ENCODE measurements at regions not wholly inside any gene's neighbourhood (a gene's known extent, or its start where the extent isn't known, plus 50 kb on each side); places are given as distances from the start of the nearest gene placed in this dataset.

DNA sequence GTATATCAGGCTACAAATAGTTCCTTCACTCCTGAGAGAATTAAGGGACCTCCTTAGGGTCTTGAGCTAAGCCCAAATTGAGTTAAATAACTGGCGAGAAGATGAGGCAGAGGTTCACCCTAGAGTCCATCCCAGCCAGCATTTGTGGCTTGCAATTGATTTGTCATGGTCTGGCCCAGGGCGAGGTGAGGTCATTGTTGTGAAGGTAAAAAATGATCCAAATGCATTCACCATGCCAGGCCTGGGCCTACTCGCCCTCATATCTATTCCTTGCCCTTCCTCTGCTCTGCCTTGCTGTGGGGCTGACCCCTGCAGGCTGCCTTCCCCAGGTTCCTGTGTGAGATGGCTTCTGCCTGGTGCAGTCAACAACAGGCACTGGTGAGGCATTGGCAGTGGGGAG is 207.2 kb downstream of the ZNF365 start:
- H3K4me3 ChIP-seq (ENCODE audit: low read length) = no peak overlapping the region
- no peak overlapping the region for H3K27ac ChIP-seq (ENCODE audit: low read length)
- H3K4me1 ChIP-seq (ENCODE audit: control insufficient read depth, insufficient read depth, low read length) = no peaks in the 10 kb centered on the region
- ATAC-seq = no peak
- Mint-ChIP-seq H3K4me1 (no peaks in the 10 kb centered on the region), H3K27ac (no peak overlapping the region), H3K36me3 (no peaks in the 10 kb centered on the region), H3K27me3 (ENCODE audit: low read depth in 2 of 2) (peaks cover 5 to 16% of the 10 kb centered on the region in 2 donors), H3K4me3 (no peak overlapping the region), H3K9me3 (no peaks in the 10 kb centered on the region)
- WGBS (ENCODE audit: insufficient coverage) = 90% methylated on average over 3 of the region's 3 CpGs
- intact Hi-C loops (cut with micrococcal nuclease) = no loop called here
- DNase-seq = no peak
- H3K9me3 ChIP-seq (ENCODE audit: control insufficient read depth, insufficient read depth, low read length) = no peaks in the 10 kb centered on the region
- no peaks in the 10 kb centered on the region for H3K36me3 ChIP-seq (ENCODE audit: control insufficient read depth, insufficient read depth, low read length)
- H3K27me3 ChIP-seq (ENCODE audit: control insufficient read depth, insufficient read depth, low read length) = no peaks in the 10 kb centered on the region
- no peak for TF ChIP-seq CTCF (IDR thresholded peaks at IDR 0.05)

- ATAC-seq (no peak), DNase-seq (no peak)
- Mint-ChIP-seq H3K9me3 (no peaks in the 10 kb centered on the region), H3K4me1 (no peaks in the 10 kb centered on the region), H3K27me3 (ENCODE audit: low read depth in 2 of 2) (peaks cover 7 to 13% of the 10 kb centered on the region in 2 donors), H3K27ac (no peak overlapping the region), H3K36me3 (no peaks in the 10 kb centered on the region), H3K4me3 (no peak overlapping the region)
- no peak overlapping the region for H3K4me3 ChIP-seq (ENCODE audit: low read length)
- H3K36me3 ChIP-seq (ENCODE audit: control insufficient read depth, insufficient read depth, low read length) = no peaks in the 10 kb centered on the region
- H3K27me3 ChIP-seq (ENCODE audit: control insufficient read depth, insufficient read depth, low read length) = no peaks in the 10 kb centered on the region
- WGBS (ENCODE audit: insufficient coverage) = 93% methylated on average over 3 of the region's 4 CpGs
- intact Hi-C loops (cut with micrococcal nuclease) = no loop called here
- H3K4me1 ChIP-seq (ENCODE audit: control insufficient read depth, insufficient read depth, low read length) = no peaks in the 10 kb centered on the region
- TF ChIP-seq CTCF (IDR thresholded peaks at IDR 0.05) = no peak
- H3K9me3 ChIP-seq (ENCODE audit: control insufficient read depth, insufficient read depth, low read length) = no peaks in the 10 kb centered on the region
- H3K27ac ChIP-seq (ENCODE audit: low read length) = no peak overlapping the region
Measured at GRCh38 chr10:62582101-62582705, 208.0 kb downstream of the ZNF365 start.

DNA sequence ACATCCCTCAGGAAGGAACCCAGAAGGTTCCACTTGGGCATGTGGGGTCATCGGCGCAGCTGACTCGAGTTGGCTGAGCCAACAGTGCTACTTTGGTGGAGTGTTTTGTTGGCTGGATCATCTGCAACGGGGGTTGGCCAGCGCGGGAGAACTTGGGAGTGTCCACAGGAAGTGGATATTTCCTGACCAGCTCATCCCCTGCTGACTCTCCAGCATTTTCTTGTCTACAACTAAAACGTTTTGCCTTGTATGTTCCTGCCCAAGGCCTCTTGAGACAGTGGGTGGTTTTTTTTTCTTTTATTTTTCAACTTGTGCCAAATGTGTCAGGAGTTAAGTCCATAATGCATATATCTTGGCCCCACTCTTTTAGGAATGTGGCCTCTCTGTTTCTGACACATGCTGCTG is 208.6 kb downstream of the ZNF365 start:
- no peak for DNase-seq
- H3K4me1 ChIP-seq (ENCODE audit: control insufficient read depth, insufficient read depth, low read length) = no peaks in the 10 kb centered on the region
- TF ChIP-seq CTCF (IDR thresholded peaks at IDR 0.05) = no peak
- no peaks in the 10 kb centered on the region for H3K36me3 ChIP-seq (ENCODE audit: control insufficient read depth, insufficient read depth, low read length)
- no peaks in the 10 kb centered on the region for H3K9me3 ChIP-seq (ENCODE audit: control insufficient read depth, insufficient read depth, low read length)
- H3K9me3 Mint-ChIP-seq = no peaks in the 10 kb centered on the region
- 89% methylated on average over 7 of the region's 7 CpGs for WGBS (ENCODE audit: insufficient coverage)
- intact Hi-C loops (cut with micrococcal nuclease) = no loop called here
- peaks cover 7 to 11% of the 10 kb centered on the region in 2 donors for H3K27me3 Mint-ChIP-seq (ENCODE audit: low read depth in 2 of 2)
- H3K27me3 ChIP-seq (ENCODE audit: control insufficient read depth, insufficient read depth, low read length) = no peaks in the 10 kb centered on the region
- H3K27ac ChIP-seq (ENCODE audit: low read length) = no peak overlapping the region
- H3K27ac Mint-ChIP-seq = no peak overlapping the region
- H3K4me1 Mint-ChIP-seq = no peaks in the 10 kb centered on the region
- no peak for ATAC-seq
- no peak overlapping the region for H3K4me3 Mint-ChIP-seq
- no peaks in the 10 kb centered on the region for H3K36me3 Mint-ChIP-seq
- H3K4me3 ChIP-seq (ENCODE audit: low read length) = no peak overlapping the region

Data from natural killer cell (primary cell).